Effector memory CD4-positive, alpha-beta T cell (primary cell): ENCODE measurements at regions not wholly inside any gene's neighbourhood (a gene's known extent, or its start where the extent isn't known, plus 50 kb on each side); places are given as distances from the start of the nearest gene placed in this dataset.

Source experiments
- DNase-seq, 3 donors: peaks; one replicate each; pipeline ENCODE4 v3.0.0-alpha.2; 2020
- H3K27ac ChIP-seq: 2 replicates; pipeline ENCODE4 v1.7.0; 2013; ENCODE audit warnings: mild to moderate bottlenecking, low read length, moderate library complexity; ENCODE audit not compliant: insufficient read depth, poor library complexity, severe bottlenecking
- H3K27me3 ChIP-seq: replicated peaks from 2 replicates; pipeline ENCODE4 v1.7.0; 2013; ENCODE audit warnings: mild to moderate bottlenecking, low read length; ENCODE audit not compliant: insufficient read depth, control insufficient read depth, poor library complexity, severe bottlenecking
- H3K36me3 ChIP-seq: 2 replicates; pipeline ENCODE4 v1.7.0; 2013; ENCODE audit warnings: mild to moderate bottlenecking, low read length, moderate library complexity; ENCODE audit not compliant: control insufficient read depth, insufficient read depth
- H3K4me1 ChIP-seq: 2 replicates; pipeline ENCODE4 v1.7.0; 2013; ENCODE audit warnings: low read length, mild to moderate bottlenecking; ENCODE audit not compliant: control insufficient read depth, insufficient read depth, poor library complexity, severe bottlenecking
- H3K4me3 ChIP-seq: 2 replicates; pipeline ENCODE4 v1.7.0; 2013; ENCODE audit warnings: low read length, low read depth, mild to moderate bottlenecking; ENCODE audit not compliant: insufficient read depth, poor library complexity, severe bottlenecking
- H3K9me3 ChIP-seq: 2 replicates; pipeline ENCODE4 v1.7.0; 2013; ENCODE audit warnings: mild to moderate bottlenecking, low read length, moderate library complexity; ENCODE audit not compliant: control insufficient read depth

DNA sequence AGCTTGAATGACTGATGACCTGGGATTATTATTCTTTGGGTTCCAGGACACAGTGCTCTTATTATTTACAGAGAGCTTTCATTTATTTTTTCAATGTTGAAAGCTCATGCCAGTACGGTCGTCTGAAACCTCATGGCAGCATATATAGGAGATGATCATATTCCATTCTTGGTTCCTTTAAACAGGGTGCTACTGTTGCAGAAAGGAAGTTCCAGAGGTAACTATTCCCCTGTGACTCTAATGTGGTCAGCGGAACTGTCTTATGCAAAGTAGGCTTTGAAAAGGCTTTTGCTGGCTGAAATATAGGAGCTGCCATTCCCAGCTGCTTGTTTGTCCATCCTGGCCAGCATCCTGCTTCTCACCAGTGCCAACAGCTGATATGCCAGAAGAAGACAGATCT, 208.3 kb upstream of the LEF1 start:
- DNase-seq: no peak
- Histone ChIP-seq H3K27me3 (no peaks in the 10 kb centered on the region), H3K4me1 (no peaks in the 10 kb centered on the region), H3K4me3 (no peak overlapping the region), H3K27ac (no peak overlapping the region), H3K36me3 (no peaks in the 10 kb centered on the region), H3K9me3 (no peaks in the 10 kb centered on the region)

- no peak for DNase-seq
- no peak overlapping the region for H3K27ac ChIP-seq
- no peaks in the 10 kb centered on the region for H3K36me3 ChIP-seq
- no peaks in the 10 kb centered on the region for H3K27me3 ChIP-seq
- no peaks in the 10 kb centered on the region for H3K4me1 ChIP-seq
- no peak overlapping the region for H3K4me3 ChIP-seq
- H3K9me3 ChIP-seq: no peaks in the 10 kb centered on the region
These were observed 206.7 kb upstream of the LEF1 start for GRCh38 chr4:108375434-108375833.

DNA sequence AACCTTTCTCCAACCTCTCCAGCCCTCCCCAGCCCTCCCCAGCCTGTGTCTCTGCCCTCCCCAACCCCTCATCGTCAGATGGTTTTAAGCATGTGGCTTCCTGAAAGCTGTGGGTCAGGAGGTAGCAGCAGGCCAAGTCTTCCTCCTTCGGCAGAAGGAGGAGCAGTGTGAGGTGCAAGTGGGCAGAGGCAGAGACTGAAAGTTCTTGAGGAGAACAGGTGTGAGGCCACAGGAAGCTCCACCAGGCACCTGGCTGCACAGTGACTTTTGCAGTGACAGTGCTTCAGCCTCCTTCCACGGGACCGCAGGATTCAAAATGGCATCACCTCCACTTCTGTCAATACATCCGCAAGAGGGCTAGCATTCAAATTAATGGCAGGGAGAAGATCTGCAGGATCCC, 203.9 kb upstream of the LEF1 start:
- no peak overlapping the region for H3K4me3 ChIP-seq
- no peaks in the 10 kb centered on the region for H3K27me3 ChIP-seq
- H3K36me3 ChIP-seq: no peaks in the 10 kb centered on the region
- H3K27ac ChIP-seq: no peak overlapping the region
- no peaks in the 10 kb centered on the region for H3K4me1 ChIP-seq
- DNase-seq: no peak
- H3K9me3 ChIP-seq: no peaks in the 10 kb centered on the region

- Histone ChIP-seq H3K4me1 (no peaks in the 10 kb centered on the region), H3K27me3 (no peaks in the 10 kb centered on the region), H3K27ac (no peak overlapping the region), H3K4me3 (no peak overlapping the region), H3K9me3 (no peaks in the 10 kb centered on the region), H3K36me3 (no peaks in the 10 kb centered on the region)
- no peak for DNase-seq
These were observed 202.6 kb upstream of the LEF1 start for GRCh38 chr4:108371282-108371681.

GRCh38 chr4:108370291-108371141, 201.8 kb upstream of the LEF1 start:
- no peak overlapping the region for H3K4me3 ChIP-seq
- no peaks in the 10 kb centered on the region for H3K9me3 ChIP-seq
- no peak for DNase-seq
- H3K36me3 ChIP-seq: no peaks in the 10 kb centered on the region
- no peaks in the 10 kb centered on the region for H3K4me1 ChIP-seq
- no peak overlapping the region for H3K27ac ChIP-seq
- H3K27me3 ChIP-seq: no peaks in the 10 kb centered on the region

DNA sequence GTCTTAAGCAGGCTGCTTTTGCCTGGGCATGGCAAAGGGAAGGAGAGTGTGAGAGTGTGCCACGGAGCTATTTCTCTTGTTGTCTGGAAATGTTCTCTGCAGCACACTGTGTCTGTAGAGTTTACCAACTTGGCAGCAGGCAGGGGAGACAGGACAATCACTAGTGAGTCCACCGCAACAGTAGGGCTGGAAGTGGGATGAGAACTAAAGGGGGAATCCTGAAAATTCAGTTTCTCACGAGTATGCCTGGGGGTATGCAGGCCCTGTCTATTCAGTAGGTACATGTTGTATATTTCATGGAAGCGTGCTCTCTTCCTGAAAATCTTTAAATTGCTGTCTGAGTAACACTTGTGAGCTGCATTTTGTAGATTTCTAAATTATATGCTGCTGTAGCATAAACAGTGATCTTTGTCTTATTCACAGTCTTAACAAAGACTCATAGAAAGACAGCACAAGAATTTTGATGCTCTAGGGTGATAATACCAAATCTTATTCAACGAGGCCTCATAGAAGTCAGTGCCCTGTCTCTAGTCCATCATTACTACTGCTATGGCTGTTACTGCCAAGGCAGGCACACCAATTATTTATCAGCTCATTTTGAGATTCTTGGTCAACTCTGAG, 200.4 kb upstream of the LEF1 start:
- Histone ChIP-seq H3K4me3 (no peak overlapping the region), H3K27me3 (no peaks in the 10 kb centered on the region), H3K36me3 (no peaks in the 10 kb centered on the region), H3K4me1 (no peaks in the 10 kb centered on the region), H3K27ac (no peak overlapping the region), H3K9me3 (no peaks in the 10 kb centered on the region)
- no peak for DNase-seq

DNA sequence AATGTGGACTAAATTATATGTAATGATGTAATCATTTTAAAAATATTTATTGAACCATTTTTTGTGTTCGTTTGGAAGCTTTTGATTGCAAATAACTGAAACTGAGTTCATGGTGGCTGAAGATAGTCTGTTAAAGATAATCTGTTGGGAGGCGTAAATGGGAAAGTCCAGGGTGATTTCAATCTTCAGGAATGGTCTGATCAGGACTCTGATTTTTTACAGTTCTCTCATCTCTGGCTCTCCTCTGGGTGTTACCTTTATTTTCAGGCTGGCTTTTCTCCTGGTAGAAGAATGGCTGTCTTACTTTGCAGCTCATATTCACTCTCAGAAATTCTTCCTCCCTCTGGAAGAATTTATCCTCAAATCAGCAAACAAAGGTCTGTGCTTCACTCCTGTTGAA, 199.0 kb upstream of the LEF1 start:
- no peaks in the 10 kb centered on the region for H3K9me3 ChIP-seq
- no peak overlapping the region for H3K4me3 ChIP-seq
- DNase-seq: no peak
- no peaks in the 10 kb centered on the region for H3K4me1 ChIP-seq
- H3K27ac ChIP-seq: no peak overlapping the region
- H3K27me3 ChIP-seq: no peaks in the 10 kb centered on the region
- no peaks in the 10 kb centered on the region for H3K36me3 ChIP-seq

- Histone ChIP-seq H3K9me3 (no peaks in the 10 kb centered on the region), H3K27ac (no peak overlapping the region), H3K4me1 (peaks cover 3% of the 10 kb centered on the region), H3K36me3 (no peaks in the 10 kb centered on the region), H3K4me3 (no peak overlapping the region), H3K27me3 (no peaks in the 10 kb centered on the region)
- DNase-seq: no peak
These were observed 198.0 kb upstream of the LEF1 start for GRCh38 chr4:108366716-108367115.

GRCh38 chr4:108365551-108365950, 196.8 kb upstream of the LEF1 start:
- H3K27me3 ChIP-seq: no peaks in the 10 kb centered on the region
- no peak for DNase-seq
- H3K9me3 ChIP-seq: no peaks in the 10 kb centered on the region
- H3K4me1 ChIP-seq: peaks cover 15% of the 10 kb centered on the region
- no peak overlapping the region for H3K4me3 ChIP-seq
- H3K36me3 ChIP-seq: no peaks in the 10 kb centered on the region
- H3K27ac ChIP-seq: no peak overlapping the region

DNA sequence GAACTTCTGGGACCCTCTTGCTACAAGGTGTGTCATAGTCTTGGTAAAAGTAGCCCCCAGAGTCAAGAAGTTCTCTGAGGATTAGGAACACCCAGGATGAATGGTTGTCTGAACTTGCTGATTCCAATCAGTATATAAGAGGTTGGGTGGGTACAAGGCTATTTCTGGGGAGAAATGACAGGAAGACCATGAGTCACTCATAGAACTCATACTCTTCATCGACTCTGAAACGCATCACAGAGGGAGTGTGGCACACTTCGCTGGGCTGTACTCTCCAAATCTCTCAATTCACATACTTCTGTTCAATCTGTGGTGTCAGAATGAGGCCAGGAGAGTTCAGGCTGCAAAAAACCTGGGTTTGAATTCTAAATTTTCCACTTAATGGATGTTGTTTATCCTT, 193.2 kb upstream of the LEF1 start:
- H3K27ac ChIP-seq: no peak overlapping the region
- no peaks in the 10 kb centered on the region for H3K27me3 ChIP-seq
- DNase-seq: no peak
- peaks cover 26% of the 10 kb centered on the region for H3K4me1 ChIP-seq
- no peak overlapping the region for H3K4me3 ChIP-seq
- no peaks in the 10 kb centered on the region for H3K9me3 ChIP-seq
- H3K36me3 ChIP-seq: no peaks in the 10 kb centered on the region
